ENCODE measurements at regions not wholly inside any gene's neighbourhood (a gene's known extent, or its start where the extent isn't known, plus 50 kb on each side); places are given as distances from the start of the nearest gene placed in this dataset.
A peak's percentile ranks its signal among the peaks of the same experiment; 100 is the strongest.

- Histone ChIP-seq H3K9me3 (ENCODE audit: control insufficient read depth in 2 of 3, insufficient read depth in 1 of 3, low read length in 3 of 3) (peaks cover 0 to 2% (median 0%) of the 10 kb centered on the region in 3 donors), H3K4me3 (ENCODE audit: low read length in 3 of 3) (no peak overlapping the region), H3K4me1 (ENCODE audit: control insufficient read depth in 2 of 3, insufficient read depth in 2 of 3, low read depth in 1 of 3, low read length in 3 of 3) (no peaks in the 10 kb centered on the region), H3K9ac (ENCODE audit: low read length in 3 of 3) (no peak overlapping the region), H3K36me3 (ENCODE audit: control insufficient read depth in 2 of 3, insufficient read depth in 3 of 3, low read length in 3 of 3) (no peaks in the 10 kb centered on the region), H3K27ac (ENCODE audit: low read depth in 2 of 2, low read length in 2 of 2) (no peak overlapping the region), H3K27me3 (ENCODE audit: control insufficient read depth, insufficient read depth, low read length) (no peaks in the 10 kb centered on the region)
- TF ChIP-seq, protein P1, sequence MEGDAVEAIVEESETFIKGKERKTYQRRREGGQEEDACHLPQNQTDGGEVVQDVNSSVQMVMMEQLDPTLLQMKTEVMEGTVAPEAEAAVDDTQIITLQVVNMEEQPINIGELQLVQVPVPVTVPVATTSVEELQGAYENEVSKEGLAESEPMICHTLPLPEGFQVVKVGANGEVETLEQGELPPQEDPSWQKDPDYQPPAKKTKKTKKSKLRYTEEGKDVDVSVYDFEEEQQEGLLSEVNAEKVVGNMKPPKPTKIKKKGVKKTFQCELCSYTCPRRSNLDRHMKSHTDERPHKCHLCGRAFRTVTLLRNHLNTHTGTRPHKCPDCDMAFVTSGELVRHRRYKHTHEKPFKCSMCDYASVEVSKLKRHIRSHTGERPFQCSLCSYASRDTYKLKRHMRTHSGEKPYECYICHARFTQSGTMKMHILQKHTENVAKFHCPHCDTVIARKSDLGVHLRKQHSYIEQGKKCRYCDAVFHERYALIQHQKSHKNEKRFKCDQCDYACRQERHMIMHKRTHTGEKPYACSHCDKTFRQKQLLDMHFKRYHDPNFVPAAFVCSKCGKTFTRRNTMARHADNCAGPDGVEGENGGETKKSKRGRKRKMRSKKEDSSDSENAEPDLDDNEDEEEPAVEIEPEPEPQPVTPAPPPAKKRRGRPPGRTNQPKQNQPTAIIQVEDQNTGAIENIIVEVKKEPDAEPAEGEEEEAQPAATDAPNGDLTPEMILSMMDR (IDR thresholded peaks at IDR 0.05; ENCODE audit: borderline replicate concordance, extremely low read depth, insufficient read depth) = no peak
- intact Hi-C loops (cut with DNase I) = no loop called here
- FAIRE-seq = no peak
- no peak for DNase-seq
Measured at GRCh38 chr20:58059260-58059544, 169.3 kb downstream of the ANKRD60 start.

GRCh38 chr20:58058421-58059259 is 169.8 kb downstream of the ANKRD60 start:
- DNase-seq = no peak

DNA sequence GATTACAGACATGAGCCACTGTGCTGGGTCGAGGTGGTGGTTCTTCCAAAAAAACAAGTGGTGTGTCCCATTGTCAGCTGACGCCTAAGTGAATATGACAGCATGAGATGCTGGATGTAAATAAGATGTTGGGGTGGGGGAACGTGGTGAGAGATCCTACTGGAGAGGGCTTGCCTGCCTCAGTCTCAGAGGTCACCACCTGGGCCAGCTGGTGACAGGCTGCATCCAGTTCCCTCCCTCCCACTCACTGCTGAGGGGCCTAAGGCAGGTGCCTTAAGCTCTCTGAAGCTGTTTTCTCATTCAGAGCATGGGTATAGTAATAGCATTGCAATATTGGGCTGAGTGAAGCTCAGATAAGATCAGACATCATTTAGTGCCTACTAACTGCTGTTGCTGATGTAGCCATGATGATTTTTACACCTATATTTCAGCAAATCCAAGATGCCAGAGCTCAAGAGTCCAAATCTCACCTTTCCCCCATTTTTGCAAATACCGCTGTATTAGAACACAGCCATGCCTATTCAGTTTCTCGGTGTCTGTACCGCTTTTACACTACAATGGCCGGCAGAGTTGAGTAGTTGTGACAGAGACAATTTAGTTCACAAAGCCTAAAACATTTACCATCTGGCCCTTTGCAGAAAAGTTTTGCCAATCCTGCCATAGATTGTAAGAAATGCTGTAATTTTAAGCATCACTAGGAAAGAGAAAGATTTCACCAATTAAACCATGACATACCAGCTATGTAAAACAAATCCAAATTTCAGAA is 171.3 kb downstream of the ANKRD60 start:
- TF ChIP-seq, protein P1 (IDR thresholded peaks at IDR 0.05; ENCODE audit: borderline replicate concordance, extremely low read depth, insufficient read depth) = no peak
- Histone ChIP-seq H3K36me3 (ENCODE audit: control insufficient read depth in 2 of 3, insufficient read depth in 3 of 3, low read length in 3 of 3) (no peaks in the 10 kb centered on the region), H3K27me3 (ENCODE audit: control insufficient read depth, insufficient read depth, low read length) (no peaks in the 10 kb centered on the region), H3K9ac (ENCODE audit: low read length in 3 of 3) (no peak overlapping the region), H3K9me3 (ENCODE audit: control insufficient read depth in 2 of 3, insufficient read depth in 1 of 3, low read length in 3 of 3) (peaks cover 0 to 2% (median 0%) of the 10 kb centered on the region in 3 donors), H3K27ac (ENCODE audit: low read depth in 2 of 2, low read length in 2 of 2) (no peak overlapping the region), H3K4me1 (ENCODE audit: control insufficient read depth in 2 of 3, insufficient read depth in 2 of 3, low read depth in 1 of 3, low read length in 3 of 3) (no peaks in the 10 kb centered on the region), H3K4me3 (ENCODE audit: low read length in 3 of 3) (no peak overlapping the region)
- intact Hi-C loops (cut with DNase I) = no loop called here
- FAIRE-seq (no peak), DNase-seq (peak in 1 of 5 donors; percentile 8)

More at GRCh38 chr20:58058421-58059259, 169.8 kb downstream of the ANKRD60 start:
- TF ChIP-seq, protein P1 (IDR thresholded peaks at IDR 0.05; ENCODE audit: borderline replicate concordance, extremely low read depth, insufficient read depth) = no peak
- intact Hi-C loops (cut with DNase I) = no loop called here
- Histone ChIP-seq H3K27ac (ENCODE audit: low read depth in 2 of 2, low read length in 2 of 2) (no peak overlapping the region), H3K27me3 (ENCODE audit: control insufficient read depth, insufficient read depth, low read length) (no peaks in the 10 kb centered on the region), H3K4me3 (ENCODE audit: low read length in 3 of 3) (no peak overlapping the region), H3K36me3 (ENCODE audit: control insufficient read depth in 2 of 3, insufficient read depth in 3 of 3, low read length in 3 of 3) (no peaks in the 10 kb centered on the region), H3K9ac (ENCODE audit: low read length in 3 of 3) (no peak overlapping the region), H3K9me3 (ENCODE audit: control insufficient read depth in 2 of 3, insufficient read depth in 1 of 3, low read length in 3 of 3) (peaks cover 0 to 2% (median 0%) of the 10 kb centered on the region in 3 donors), H3K4me1 (ENCODE audit: control insufficient read depth in 2 of 3, insufficient read depth in 2 of 3, low read depth in 1 of 3, low read length in 3 of 3) (no peaks in the 10 kb centered on the region)
- no peak for FAIRE-seq

All from kidney (tissue), 13 donors.